HG02973 (cell line): ENCODE measurements at regions not wholly inside any gene's neighbourhood (a gene's known extent, or its start where the extent isn't known, plus 50 kb on each side); places are given as distances from the start of the nearest gene placed in this dataset.
"Not testable (repeated sequence)": the region's sequence is repeated elsewhere in the genome, so short reads cannot be mapped to it uniquely, and the experiment has no call there.

Source experiments
- ATAC-seq: cut with Tn5 transposase; IDR thresholded peaks from one replicate; pipeline ENCODE4 v1.9.1; 2021; ENCODE audit warnings: moderate library complexity; ENCODE audit not compliant: unreplicated experiment

GRCh38 chr1:190809312-190809711 is 331.6 kb upstream of the BRINP3 start:
- ATAC-seq = no peak

DNA sequence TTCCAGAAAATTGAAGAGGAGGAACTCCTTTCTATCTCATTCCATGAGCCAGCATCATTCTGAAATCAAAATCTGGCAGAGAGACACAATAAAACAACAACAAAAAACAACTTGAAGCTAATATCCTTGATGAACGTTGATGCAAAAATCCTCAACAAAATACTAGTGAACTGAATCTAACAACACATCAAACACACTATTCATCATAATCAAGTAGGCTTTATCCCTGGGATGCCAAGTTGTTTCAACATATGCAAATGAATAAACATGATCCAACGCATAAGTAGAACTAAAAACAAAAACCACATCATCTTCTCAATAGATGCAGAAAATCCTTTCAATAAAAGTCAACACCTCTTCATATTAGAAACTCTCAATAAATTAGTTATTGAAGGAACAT is 335.3 kb upstream of the BRINP3 start:
- ATAC-seq = no peak

GRCh38 chr1:190832511-190832910 is 354.8 kb upstream of the BRINP3 start:
- ATAC-seq = no peak

GRCh38 chr1:190835658-190836057 is 358.0 kb upstream of the BRINP3 start:
- no peak for ATAC-seq

DNA sequence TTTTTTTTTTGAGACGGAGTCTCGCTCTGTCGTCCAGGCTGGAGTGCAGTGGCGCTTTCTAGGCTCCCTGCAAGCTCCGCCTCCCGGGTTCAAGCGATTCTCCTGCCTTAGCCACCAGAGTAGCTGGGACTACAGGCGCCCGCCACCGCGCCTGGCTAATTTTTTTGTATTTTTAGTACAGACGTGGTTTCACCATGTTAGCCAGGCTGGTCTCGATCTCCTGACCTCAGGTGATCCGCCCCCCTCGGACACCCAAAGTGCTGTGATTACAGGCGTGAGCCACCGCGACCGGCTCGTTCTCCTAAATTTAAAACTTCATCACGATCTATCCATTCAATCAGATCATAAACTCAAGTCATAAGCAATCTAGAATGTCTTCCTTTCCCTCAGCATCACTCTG is 359.5 kb upstream of the BRINP3 start:
- not testable (repeated sequence) for ATAC-seq

DNA sequence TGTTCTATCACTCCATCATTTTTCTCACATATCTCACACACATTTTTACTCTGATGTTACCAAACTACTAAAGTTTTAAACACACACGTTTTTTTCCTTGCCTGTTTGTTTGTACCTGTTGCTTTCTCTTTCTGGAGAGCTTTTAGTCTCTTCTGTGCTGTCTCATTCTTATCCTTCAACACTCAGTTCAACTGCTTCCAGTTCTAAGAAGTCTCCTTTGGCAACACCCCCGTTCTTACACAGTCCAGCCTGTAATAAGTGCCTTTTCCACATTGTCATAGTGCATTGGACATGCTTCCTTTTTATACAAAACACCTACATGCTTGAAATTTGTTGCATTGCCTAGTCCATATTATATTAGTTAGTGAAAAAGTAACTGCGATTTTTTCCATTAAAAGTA is 360.2 kb upstream of the BRINP3 start:
- no peak for ATAC-seq

GRCh38 chr1:190847166-190847565 is 369.5 kb upstream of the BRINP3 start:
- no peak for ATAC-seq

- no peak for ATAC-seq
These were observed 371.7 kb upstream of the BRINP3 start for GRCh38 chr1:190849346-190849745.

DNA sequence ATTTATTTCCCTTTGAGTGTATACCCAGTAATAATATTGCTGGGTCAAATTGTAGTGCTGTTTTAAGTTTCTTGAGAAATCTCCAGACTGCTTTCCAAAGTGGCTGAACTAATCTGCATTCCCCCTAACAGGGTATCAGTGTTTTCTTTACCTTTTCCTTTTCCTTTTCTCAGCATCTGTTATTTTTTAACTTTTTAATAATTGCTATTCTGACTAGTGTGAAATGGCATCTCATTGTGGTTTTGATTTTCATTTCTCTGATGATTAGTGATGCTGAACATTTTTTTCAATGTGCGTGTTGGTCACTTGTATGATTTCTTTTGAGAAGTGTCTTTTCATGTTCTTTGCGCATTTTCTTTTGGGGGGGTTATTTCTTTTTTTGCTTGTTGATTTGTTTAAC is 374.9 kb upstream of the BRINP3 start:
- ATAC-seq = no peak

DNA sequence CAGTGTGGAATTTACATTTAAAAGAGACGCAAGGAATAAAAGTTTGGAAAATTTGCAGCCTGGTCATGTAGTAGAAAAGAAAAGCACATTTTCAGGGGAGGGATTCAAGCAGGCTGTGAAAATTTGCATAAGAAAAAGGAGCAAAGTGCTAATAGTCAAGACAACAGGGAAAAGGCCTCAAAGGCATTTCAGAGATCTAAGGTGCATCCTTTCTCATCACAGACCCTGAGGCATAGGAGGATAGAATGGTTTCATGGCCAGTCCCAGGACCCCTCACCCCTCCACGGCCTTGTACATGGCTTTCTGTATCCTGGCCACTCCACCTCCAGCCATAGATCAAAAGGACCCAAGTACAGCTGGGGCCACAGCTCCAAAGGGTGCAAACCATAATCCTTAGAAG is 380.5 kb upstream of the BRINP3 start:
- no peak for ATAC-seq

- ATAC-seq = no peak
These were observed 386.5 kb upstream of the BRINP3 start for GRCh38 chr1:190864013-190864641.

GRCh38 chr1:190880352-190880751 is 402.7 kb upstream of the BRINP3 start:
- no peak for ATAC-seq

DNA sequence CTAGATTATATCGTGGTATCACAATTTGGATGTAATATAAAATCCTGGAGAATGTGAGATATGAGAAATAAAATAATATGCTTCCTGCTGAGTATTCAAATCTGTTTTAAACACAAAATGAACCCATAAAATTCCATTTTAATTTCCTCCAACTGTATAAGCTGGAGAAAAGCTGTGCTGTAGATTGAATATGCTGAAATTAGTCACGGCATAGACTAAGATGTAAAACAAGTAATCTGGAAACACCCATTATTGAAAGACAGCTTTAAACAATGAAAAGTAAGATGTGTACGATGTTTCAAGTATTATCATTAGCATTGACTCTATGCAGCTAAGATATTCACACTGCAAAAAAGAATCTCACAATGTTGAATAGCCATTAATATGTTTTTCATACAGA is 403.4 kb upstream of the BRINP3 start:
- no peak for ATAC-seq

- ATAC-seq = no peak
These were observed 419.6 kb upstream of the BRINP3 start for GRCh38 chr1:190897233-190897632.

DNA sequence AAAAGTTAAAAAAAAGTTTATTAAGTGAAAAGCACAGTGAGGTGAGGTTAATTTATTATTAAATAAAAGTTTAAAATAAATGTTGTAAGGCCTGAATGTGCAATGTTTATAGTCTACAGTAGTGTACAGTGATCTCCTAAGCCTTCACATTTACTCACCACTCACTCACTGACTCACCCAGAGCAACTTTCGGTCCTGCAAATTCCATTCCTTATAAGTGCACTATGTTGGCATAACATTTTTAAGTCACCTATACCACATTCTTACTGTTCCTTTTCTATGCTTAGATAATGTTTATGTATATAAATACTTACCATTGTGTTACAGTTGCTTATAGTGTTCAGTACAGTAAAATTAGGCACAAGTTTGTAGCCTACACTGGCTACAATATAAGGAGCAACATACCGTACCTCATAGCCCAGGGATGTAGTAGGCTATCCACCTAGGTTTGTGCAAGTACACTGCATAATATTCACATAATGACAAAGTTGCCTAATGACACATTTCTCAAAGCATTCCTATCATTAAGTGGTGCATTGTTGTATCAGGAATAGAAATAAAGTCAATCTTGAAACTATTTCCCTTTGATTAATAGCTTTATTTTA is 426.5 kb upstream of the BRINP3 start:
- ATAC-seq = no peak

GRCh38 chr1:190906206-190906725 is 428.6 kb upstream of the BRINP3 start:
- ATAC-seq = no peak

DNA sequence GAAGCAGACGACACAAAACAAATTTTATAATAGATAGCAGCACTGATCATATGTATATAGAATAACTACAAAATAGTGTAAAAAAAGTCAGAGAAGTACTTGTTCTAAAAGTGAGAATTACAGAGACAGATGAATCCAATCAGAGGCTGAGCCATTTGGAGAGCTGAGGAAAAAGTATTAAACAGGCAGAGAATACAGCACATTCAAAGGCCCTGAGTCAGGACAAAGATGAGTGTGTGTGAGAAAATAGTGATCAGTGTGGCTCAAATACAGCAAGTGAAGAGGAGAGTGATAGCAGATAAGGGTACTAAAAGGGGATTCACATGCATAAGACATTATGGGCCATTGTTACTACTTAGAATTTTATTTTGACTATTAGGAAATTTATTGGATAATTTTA is 430.6 kb upstream of the BRINP3 start:
- ATAC-seq = no peak

DNA sequence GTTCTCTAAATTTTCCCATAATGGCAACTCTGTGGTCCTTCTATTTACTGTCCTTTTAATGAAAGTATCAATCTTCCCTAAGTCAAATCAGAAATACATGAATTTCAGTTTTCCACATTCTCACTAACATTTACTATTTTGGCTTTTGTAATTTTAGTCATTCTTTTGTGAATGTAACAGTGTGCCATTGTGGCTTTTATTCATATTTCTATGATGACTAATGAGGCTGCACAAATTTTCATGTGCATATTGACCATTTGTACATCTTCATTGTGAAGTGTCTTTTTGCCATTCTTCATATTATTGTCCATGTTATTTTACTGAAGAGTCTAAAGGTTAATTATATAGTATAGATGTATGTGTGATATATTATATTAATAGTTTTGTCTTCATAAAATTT is 431.0 kb upstream of the BRINP3 start:
- ATAC-seq = no peak

DNA sequence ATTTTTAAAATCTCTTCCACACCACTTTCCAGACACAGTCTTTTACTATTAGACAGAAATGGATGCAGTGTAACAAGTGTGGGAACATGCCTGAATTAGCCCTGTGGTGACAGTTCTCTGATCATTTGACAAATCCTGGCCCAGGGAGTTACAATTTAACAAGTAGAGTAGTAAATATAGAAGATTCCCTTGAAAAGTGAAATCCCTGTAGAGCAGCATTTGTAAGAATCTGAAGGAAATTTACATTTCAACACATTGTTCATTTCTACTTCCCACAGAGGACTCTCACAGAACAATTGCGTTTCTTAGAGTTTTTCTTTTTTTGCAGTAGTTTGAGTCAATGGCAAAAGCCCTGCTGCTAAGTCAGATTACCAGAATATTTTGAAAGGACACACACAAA is 458.3 kb upstream of the BRINP3 start:
- ATAC-seq = no peak

DNA sequence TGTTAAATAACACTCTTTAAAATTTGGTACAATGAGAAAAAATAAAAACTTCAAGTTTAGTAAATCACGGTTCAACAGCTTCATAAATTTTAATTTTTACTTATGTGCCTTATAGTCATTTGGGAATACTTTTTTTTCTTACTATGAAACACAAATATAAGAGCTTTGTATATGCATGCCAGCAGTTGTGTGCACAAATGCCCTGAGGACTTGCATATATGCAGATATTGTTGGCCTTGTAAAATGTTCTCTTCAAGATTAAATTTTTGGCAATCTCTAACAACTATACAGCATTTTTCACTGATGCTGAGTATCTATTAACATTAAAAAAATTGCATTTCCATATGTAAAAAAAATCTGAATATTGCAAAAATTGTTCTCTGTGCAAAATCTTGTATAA is 458.7 kb upstream of the BRINP3 start:
- ATAC-seq = no peak

GRCh38 chr1:190940951-190941350 is 463.3 kb upstream of the BRINP3 start:
- ATAC-seq = no peak

DNA sequence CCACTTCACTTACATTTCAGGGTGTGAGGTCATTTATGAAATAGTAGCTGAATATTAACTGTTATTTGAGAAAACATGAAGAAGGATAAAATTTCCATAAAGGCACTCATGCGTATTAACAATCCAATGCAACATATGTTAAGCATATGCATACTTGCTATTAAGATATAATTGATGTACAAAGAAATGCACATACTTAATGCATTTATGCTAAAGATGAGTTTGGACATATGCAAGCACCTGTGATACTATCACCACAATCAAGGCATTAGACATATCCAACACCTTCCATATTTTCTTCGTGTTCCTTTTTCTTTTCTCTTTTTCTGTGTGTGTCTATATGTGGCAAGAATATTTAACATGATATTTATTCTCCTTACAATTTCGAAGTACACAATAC is 464.8 kb upstream of the BRINP3 start:
- ATAC-seq = no peak

DNA sequence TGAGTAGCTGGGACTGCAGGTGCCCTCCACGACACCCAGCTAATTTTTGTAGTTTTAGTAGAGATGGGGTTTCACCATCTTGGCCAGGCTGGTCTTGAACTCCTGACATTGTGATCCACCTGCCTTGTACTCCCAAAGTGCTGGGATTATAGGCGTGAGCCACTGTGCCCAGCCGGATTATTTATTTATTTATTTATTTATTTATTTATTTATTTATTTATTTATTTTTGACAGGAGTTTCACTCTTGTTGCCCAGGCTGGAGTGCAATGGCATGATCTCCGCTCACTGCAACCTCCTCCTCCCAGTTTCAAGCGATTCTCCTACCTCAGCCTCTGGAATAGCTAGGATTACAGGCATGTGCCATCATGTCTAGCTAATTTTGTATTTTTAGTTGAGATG is 466.1 kb upstream of the BRINP3 start:
- ATAC-seq = not testable (repeated sequence)
